GM23248 (cell line): ENCODE measurements at regions not wholly inside any gene's neighbourhood (a gene's known extent, or its start where the extent isn't known, plus 50 kb on each side); places are given as distances from the start of the nearest gene placed in this dataset.

ENCODE experiments used
- DNase-seq: peaks from one replicate; pipeline ENCODE4 v3.0.0-alpha.2; 2015
- H2AFZ ChIP-seq: fragments of 200-600 bp; sonication (generic); 2 replicates; pipeline ENCODE4 v1.6.1; 2016; ENCODE audit warnings: antibody characterized with exemption
- H3F3A ChIP-seq: fragments of 200-600 bp; sonication (generic); 2 replicates; pipeline ENCODE4 v1.6.1; 2016; ENCODE audit warnings: mild to moderate bottlenecking, antibody characterized with exemption, mixed run types; ENCODE audit not compliant: insufficient read depth
- H3K27ac ChIP-seq: fragments of 200-600 bp; sonication (generic); 2 replicates; pipeline ENCODE4 v1.5.1; 2016; ENCODE audit warnings: mild to moderate bottlenecking
- H3K27me3 ChIP-seq: fragments of 200-600 bp; sonication (generic); replicated peaks from 2 replicates; pipeline ENCODE4 v1.6.1; 2016; ENCODE audit warnings: mild to moderate bottlenecking; ENCODE audit not compliant: insufficient read depth
- H3K36me3 ChIP-seq: fragments of 200-600 bp; sonication (generic); 2 replicates; pipeline ENCODE4 v1.6.1; 2016; ENCODE audit warnings: low read depth, mild to moderate bottlenecking
- H3K4me1 ChIP-seq: fragments of 200-600 bp; sonication (generic); 2 replicates; pipeline ENCODE4 v1.6.1; 2016; ENCODE audit warnings: mild to moderate bottlenecking; ENCODE audit not compliant: insufficient read depth
- H3K4me2 ChIP-seq: fragments of 200-600 bp; sonication (generic); one replicate; pipeline ENCODE4 v1.6.1; 2016; ENCODE audit warnings: mild to moderate bottlenecking; ENCODE audit not compliant: unreplicated experiment
- H3K4me3 ChIP-seq: fragments of 200-600 bp; sonication (generic); 2 replicates; pipeline ENCODE4 v1.5.1; 2016; ENCODE audit warnings: mild to moderate bottlenecking
- H3K79me2 ChIP-seq: fragments of 200-600 bp; sonication (generic); 2 replicates; pipeline ENCODE4 v1.6.1; 2016; ENCODE audit warnings: mild to moderate bottlenecking; ENCODE audit not compliant: insufficient read depth
- H3K9ac ChIP-seq: fragments of 200-600 bp; sonication (generic); 2 replicates; pipeline ENCODE4 v1.6.1; 2016; ENCODE audit warnings: mild to moderate bottlenecking
- H3K9me2 ChIP-seq: fragments of 200-600 bp; sonication (generic); 2 replicates; pipeline ENCODE4 v1.6.1; 2016; ENCODE audit warnings: mixed run types, mild to moderate bottlenecking, moderate library complexity; ENCODE audit not compliant: insufficient read depth
- H3K9me3 ChIP-seq: fragments of 200-600 bp; sonication (generic); one replicate; pipeline ENCODE4 v1.6.1; 2017; ENCODE audit warnings: low read depth
- H4K20me1 ChIP-seq: fragments of 200-600 bp; sonication (generic); 2 replicates; pipeline ENCODE4 v1.6.0; 2016; ENCODE audit not compliant: insufficient read depth
- EZH2 ChIP-seq: fragments of 200-600 bp; sonication (generic); IDR thresholded peaks from 2 replicates; pipeline ENCODE4 v1.6.1; 2018; ENCODE audit warnings: antibody characterized with exemption, mild to moderate bottlenecking; ENCODE audit not compliant: insufficient read depth, poor library complexity, severe bottlenecking
- EZH2phosphoT487 ChIP-seq: fragments of 200-600 bp; sonication (generic); IDR thresholded peaks from 2 replicates; pipeline ENCODE4 v1.6.1; 2018; ENCODE audit warnings: antibody characterized with exemption, moderate library complexity, mild to moderate bottlenecking, low read depth; ENCODE audit not compliant: insufficient read depth
- WGBS, 2 experiments: methylation state at CpG; one replicate each; pipeline ENCODE4 v1.1.6; 2015 to 2017; ENCODE audit warnings: low lambda C conversion rate in 2 of 2, low coverage in 1 of 2; ENCODE audit errors: missing lambda C conversion rate in 2 of 2; 5-methylcytosine and 5-hydroxymethylcytosine counted together
- in situ Hi-C: fragments of 300-500 bp; cut with MboI; formaldehyde crosslinking; loops from 2 replicates; pipeline ENCODE4 v1.15.0; 2020

- in situ Hi-C loops, result no loop called here
- H3K27ac ChIP-seq, result no peak overlapping the region
Observed at GRCh38 chr3:148466980-148467740, 230.5 kb upstream of the AGTR1 start.

DNA sequence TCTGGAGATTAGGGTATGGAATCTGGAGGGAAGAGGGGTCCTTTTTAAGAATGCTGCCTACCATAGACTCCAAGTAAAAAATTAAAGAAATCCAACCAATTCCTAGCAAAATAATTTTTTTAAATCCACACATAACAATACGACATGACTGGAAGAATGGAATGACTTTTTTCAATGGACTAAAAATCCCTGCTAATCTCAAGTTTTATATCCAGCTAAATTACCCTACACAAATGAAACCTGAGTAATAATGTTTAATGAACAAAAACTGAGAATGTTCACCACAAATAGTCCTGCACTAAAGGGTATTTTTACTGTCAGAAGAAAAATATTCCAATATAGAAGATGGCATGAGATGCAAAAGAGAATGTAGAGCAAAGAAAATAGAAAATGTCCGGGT, 220.3 kb upstream of the AGTR1 start:
- H3K79me2 ChIP-seq, result no peaks in the 10 kb centered on the region
- in situ Hi-C loops, result no loop called here

More at GRCh38 chr3:148466980-148467740, 230.5 kb upstream of the AGTR1 start:
- no peak for DNase-seq
- Histone ChIP-seq H3F3A (peaks cover 18% of the 10 kb centered on the region; the same call in 1 of the 2 replicates), H3K9ac (no peak overlapping the region), H3K9me2 (no peaks in the 10 kb centered on the region), H3K9me3 (no peaks in the 10 kb centered on the region), H3K27me3 (no peaks in the 10 kb centered on the region), H4K20me1 (no peaks in the 10 kb centered on the region), H3K4me3 (no peak overlapping the region), H2AFZ (peak overlapping the region; percentile 1; the same call in 1 of the 2 replicates), H3K4me1 (peaks cover 26% of the 10 kb centered on the region), H3K79me2 (no peaks in the 10 kb centered on the region), H3K4me2 (no peak overlapping the region), H3K36me3 (no peaks in the 10 kb centered on the region)
- no peak for TF ChIP-seq EZH2phosphoT487

DNA sequence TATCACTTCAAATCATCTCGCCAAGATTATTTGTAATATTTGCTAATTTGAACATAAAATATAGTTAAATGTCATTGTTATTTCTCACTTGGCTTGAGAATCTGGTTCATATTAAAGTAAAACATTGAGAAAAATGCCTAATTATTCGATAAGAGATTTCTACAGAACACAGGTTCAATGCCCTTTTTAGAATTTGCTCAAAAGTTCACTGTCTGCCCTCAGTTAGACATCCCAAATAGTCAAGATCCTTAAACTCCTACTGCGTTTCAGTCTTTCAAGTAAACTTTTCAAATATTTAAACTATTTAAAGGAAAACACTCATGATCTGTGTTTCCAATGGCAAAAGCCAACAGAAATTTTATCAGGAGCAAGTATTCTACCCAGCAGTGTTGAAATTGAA, 204.1 kb upstream of the AGTR1 start:
- no peak overlapping the region for H3K27ac ChIP-seq
- in situ Hi-C loops, result no loop called here

More for the DNA sequence above, 220.3 kb upstream of the AGTR1 start:
- Histone ChIP-seq H4K20me1 (no peaks in the 10 kb centered on the region), H3K4me2 (no peak overlapping the region), H3K36me3 (no peaks in the 10 kb centered on the region), H2AFZ (no peak overlapping the region), H3K9ac (no peak overlapping the region), H3K9me2 (no peaks in the 10 kb centered on the region), H3F3A (no peaks in the 10 kb centered on the region), H3K9me3 (no peaks in the 10 kb centered on the region), H3K4me1 (no peaks in the 10 kb centered on the region), H3K27ac (no peak overlapping the region), H3K4me3 (no peak overlapping the region), H3K27me3 (no peaks in the 10 kb centered on the region)
- DNase-seq, result no peak
- WGBS, 2 experiments, result 64 to 65% methylated on average over 2 of the region's 2 CpGs
- TF ChIP-seq EZH2phosphoT487 (no peak), EZH2 (no peak)

DNA sequence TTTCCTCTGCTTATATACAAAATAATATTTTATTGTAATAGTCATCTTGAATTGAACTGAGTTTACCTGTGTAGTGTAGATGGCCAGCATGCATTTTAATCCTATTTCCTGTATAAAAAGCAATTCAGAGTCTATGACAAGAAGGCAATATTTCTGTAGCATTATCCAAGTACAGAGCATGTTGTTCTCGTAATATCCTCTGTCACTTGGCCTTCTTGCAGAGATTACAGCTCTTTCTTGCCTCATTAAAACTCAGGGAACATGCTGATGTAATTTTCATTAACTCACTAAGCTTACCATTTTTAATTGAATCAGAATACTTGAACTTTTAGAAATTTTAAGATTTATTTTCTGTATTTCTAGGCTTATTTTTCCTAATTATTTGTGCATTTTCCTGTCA, 203.3 kb upstream of the AGTR1 start:
- Histone ChIP-seq H3K27me3 (no peaks in the 10 kb centered on the region), H3K79me2 (no peaks in the 10 kb centered on the region), H3K4me1 (no peaks in the 10 kb centered on the region), H3K9me2 (no peaks in the 10 kb centered on the region), H2AFZ (no peak overlapping the region), H3K9ac (no peak overlapping the region), H3K4me2 (no peak overlapping the region), H4K20me1 (no peaks in the 10 kb centered on the region), H3K36me3 (no peaks in the 10 kb centered on the region), H3K9me3 (no peaks in the 10 kb centered on the region), H3K27ac (no peak overlapping the region), H3F3A (no peaks in the 10 kb centered on the region), H3K4me3 (no peak overlapping the region)
- no peak for TF ChIP-seq EZH2phosphoT487
- no peak for TF ChIP-seq EZH2
- in situ Hi-C loops, result no loop called here
- no peak for DNase-seq
- WGBS, 2 experiments, result 56 to 80% methylated on average over 1 of the region's 1 CpG

More for the DNA sequence above, 204.1 kb upstream of the AGTR1 start:
- Histone ChIP-seq H3F3A (no peaks in the 10 kb centered on the region), H3K4me3 (no peak overlapping the region), H2AFZ (no peak overlapping the region), H3K79me2 (no peaks in the 10 kb centered on the region), H3K4me2 (no peak overlapping the region), H3K9me3 (no peaks in the 10 kb centered on the region), H4K20me1 (no peaks in the 10 kb centered on the region), H3K36me3 (no peaks in the 10 kb centered on the region), H3K4me1 (no peaks in the 10 kb centered on the region), H3K27me3 (no peaks in the 10 kb centered on the region), H3K9ac (no peak overlapping the region), H3K9me2 (no peaks in the 10 kb centered on the region)
- no peak for TF ChIP-seq EZH2
- TF ChIP-seq EZH2phosphoT487, result no peak
- no peak for DNase-seq
- 86 to 90% methylated on average over 3 of the region's 3 CpGs for WGBS, 2 experiments

GRCh38 chr3:148500881-148501280, 196.8 kb upstream of the AGTR1 start:
- Histone ChIP-seq H3K79me2 (no peaks in the 10 kb centered on the region), H3F3A (no peaks in the 10 kb centered on the region), H3K9ac (no peak overlapping the region), H3K36me3 (no peaks in the 10 kb centered on the region), H3K9me2 (no peaks in the 10 kb centered on the region), H3K27me3 (no peaks in the 10 kb centered on the region), H3K4me3 (no peak overlapping the region), H4K20me1 (no peaks in the 10 kb centered on the region), H3K4me1 (no peaks in the 10 kb centered on the region), H3K27ac (no peak overlapping the region), H2AFZ (0 out of 2 replicates have a peak overlapping the region, but pooled peaks have one; percentile 1), H3K9me3 (no peaks in the 10 kb centered on the region), H3K4me2 (no peak overlapping the region)
- TF ChIP-seq EZH2 (no peak), EZH2phosphoT487 (no peak)
- no peak for DNase-seq
- in situ Hi-C loops, result no loop called here
